PC-3 (cell line): ENCODE measurements at regions not wholly inside any gene's neighbourhood (a gene's known extent, or its start where the extent isn't known, plus 50 kb on each side); places are given as distances from the start of the nearest gene placed in this dataset.

Experiments used
- ATAC-seq: fragments of 200-7000 bp; cut with Tn5 transposase; 2 replicates; pipeline ENCODE4 v1.9.1; 2020; ENCODE audit warnings: mild to moderate bottlenecking, moderate library complexity
- BruUV-seq: library from RNA; stranded (reverse); fragments of 400-500 nt; replicated peaks from 2 replicates; lab custom pipeline; 2021; lab: Mats Ljungman, UMichigan
- CTCF ChIA-PET: fragments of 300-600 bp; sonication (Branson Sonifier 250); formaldehyde crosslinking; loops from one replicate; lab custom pipeline; 2022; ENCODE audit warnings: antibody characterized with exemption; lab: Charles Lee
- POLR2A ChIA-PET: fragments of 300-600 bp; sonication (Branson Sonifier 250); formaldehyde crosslinking; loops from one replicate; lab custom pipeline; 2022; ENCODE audit warnings: antibody characterized with exemption; ENCODE audit not compliant: unreplicated experiment; lab: Charles Lee
- DNase-seq: peaks from one replicate; pipeline ENCODE4 v3.0.0-alpha.2; 2015
- H2AFZ ChIP-seq: fragments of 300-600 bp; sonication (generic); 2 replicates; pipeline ENCODE4 v1.6.0; 2016; ENCODE audit warnings: antibody characterized with exemption, low read length
- H3F3A ChIP-seq: fragments of 300-600 bp; sonication (generic); one replicate; pipeline ENCODE4 v1.6.0; 2017; ENCODE audit warnings: antibody characterized with exemption, low read length, control low read depth, mild to moderate bottlenecking; ENCODE audit not compliant: unreplicated experiment
- H3K27ac ChIP-seq: fragments of 300-600 bp; sonication (generic); 2 replicates; pipeline ENCODE4 v1.5.1; 2016; ENCODE audit warnings: mild to moderate bottlenecking, low read length
- H3K27me3 ChIP-seq: fragments of 300-600 bp; sonication (generic); 2 replicates; pipeline ENCODE4 v1.6.1; 2016; ENCODE audit warnings: low read length, mixed read lengths
- H3K36me3 ChIP-seq: fragments of 300-600 bp; sonication (generic); 2 replicates; pipeline ENCODE4 v1.6.1; 2016; ENCODE audit warnings: low read depth, mixed run types, low read length, mixed read lengths
- H3K4me1 ChIP-seq: fragments of 300-600 bp; sonication (generic); 2 replicates; pipeline ENCODE4 v1.5.1; 2016; ENCODE audit warnings: low read length; ENCODE audit not compliant: insufficient read depth
- H3K4me2 ChIP-seq: fragments of 300-600 bp; sonication (generic); 2 replicates; pipeline ENCODE4 v1.6.0; 2016; ENCODE audit warnings: low read length
- H3K4me3 ChIP-seq: fragments of 300-600 bp; sonication (generic); 2 replicates; pipeline ENCODE4 v1.5.1; 2016; ENCODE audit warnings: mild to moderate bottlenecking, low read length, mixed read lengths
- H3K79me2 ChIP-seq: fragments of 300-600 bp; sonication (generic); 2 replicates; pipeline ENCODE4 v1.6.1; 2017; ENCODE audit warnings: low read length, mixed read lengths
- H3K9ac ChIP-seq: fragments of 300-600 bp; sonication (generic); 2 replicates; pipeline ENCODE4 v1.6.0; 2016; ENCODE audit warnings: mild to moderate bottlenecking, low read length
- H3K9me2 ChIP-seq: fragments of 300-600 bp; sonication (generic); replicated peaks from 2 replicates; pipeline ENCODE4 v1.6.1; 2016; ENCODE audit warnings: mixed run types, low read length, mixed read lengths
- H3K9me3 ChIP-seq: fragments of 300-600 bp; sonication (generic); 2 replicates; pipeline ENCODE4 v1.6.1; 2016; ENCODE audit warnings: low read length, mixed read lengths
- H4K20me1 ChIP-seq: fragments of 300-600 bp; sonication (generic); 2 replicates; pipeline ENCODE4 v1.6.1; 2016; ENCODE audit warnings: low read length, mixed read lengths
- CTCF ChIP-seq: fragments of 300-600 bp; sonication (generic); conservative IDR thresholded peaks from 2 replicates; pipeline ENCODE4 v1.5.1; 2017; ENCODE audit warnings: antibody characterized with exemption, low read depth, mild to moderate bottlenecking, low read length
- EZH2 ChIP-seq: fragments of 300-600 bp; sonication (generic); IDR thresholded peaks from one replicate; pipeline ENCODE4 v1.6.1; 2017; ENCODE audit warnings: antibody characterized with exemption, mild to moderate bottlenecking, low read length; ENCODE audit not compliant: unreplicated experiment
- EZH2phosphoT487 ChIP-seq: fragments of 300-600 bp; sonication (generic); IDR thresholded peaks from 2 replicates; pipeline ENCODE4 v1.6.1; 2018; ENCODE audit warnings: mild to moderate bottlenecking, antibody characterized with exemption, low read length, borderline replicate concordance
- intact Hi-C: fragments of 100-400 bp; cut with micrococcal nuclease; formaldehyde crosslinking; loops from 2 replicates; pipeline ENCODE4 v1.9.0; 2023

GRCh38 chr1:188499690-188500089 lies 1670.9 kb downstream of the PLA2G4A start:
- H4K20me1 ChIP-seq: no peaks in the 10 kb centered on the region
- H3K27me3 ChIP-seq: no peaks in the 10 kb centered on the region
- CTCF ChIA-PET: no interaction called here
- no peaks in the 10 kb centered on the region for H3K9me3 ChIP-seq
- H3K27ac ChIP-seq: no peak overlapping the region
- H3K4me1 ChIP-seq: no peaks in the 10 kb centered on the region
- H3K9me2 ChIP-seq: no peaks in the 10 kb centered on the region
- no TSS peak for BruUV-seq
- ATAC-seq (no peak), DNase-seq (no peak)
- no peaks in the 10 kb centered on the region for H3K36me3 ChIP-seq
- H2AFZ ChIP-seq: no peak overlapping the region
- H3K9ac ChIP-seq: no peak overlapping the region
- H3K4me3 ChIP-seq: no peak overlapping the region
- no peaks in the 10 kb centered on the region for H3F3A ChIP-seq
- no peaks in the 10 kb centered on the region for H3K79me2 ChIP-seq
- POLR2A ChIA-PET: no interaction called here
- no peak for TF ChIP-seq CTCF
- TF ChIP-seq EZH2: no peak
- no peak for TF ChIP-seq EZH2phosphoT487
- H3K4me2 ChIP-seq: no peak overlapping the region
- intact Hi-C loops: no loop called here

- Histone ChIP-seq H3K9ac (no peak overlapping the region), H3K4me1 (no peaks in the 10 kb centered on the region), H2AFZ (no peak overlapping the region), H3K27me3 (no peaks in the 10 kb centered on the region), H3K79me2 (no peaks in the 10 kb centered on the region), H3K9me3 (no peaks in the 10 kb centered on the region), H3K36me3 (no peaks in the 10 kb centered on the region), H3F3A (no peaks in the 10 kb centered on the region), H3K27ac (no peak overlapping the region), H3K4me2 (no peak overlapping the region), H3K4me3 (no peak overlapping the region), H3K9me2 (no peaks in the 10 kb centered on the region), H4K20me1 (no peaks in the 10 kb centered on the region)
- intact Hi-C loops: no loop called here
- ChIA-PET CTCF (no interaction called here), POLR2A (no interaction called here)
- no TSS peak for BruUV-seq
- DNase-seq (no peak), ATAC-seq (no peak)
- TF ChIP-seq EZH2phosphoT487 (no peak), CTCF (no peak), EZH2 (no peak)
Measured at GRCh38 chr1:188514917-188515316, 1686.2 kb downstream of the PLA2G4A start.

GRCh38 chr1:188517139-188517538 lies 1688.4 kb downstream of the PLA2G4A start:
- H4K20me1 ChIP-seq: no peaks in the 10 kb centered on the region
- H3K9ac ChIP-seq: no peak overlapping the region
- no peaks in the 10 kb centered on the region for H3K9me3 ChIP-seq
- ChIA-PET CTCF (no interaction called here), POLR2A (no interaction called here)
- ATAC-seq (no peak), DNase-seq (no peak)
- H3K4me1 ChIP-seq: no peaks in the 10 kb centered on the region
- no peak overlapping the region for H3K27ac ChIP-seq
- no peak overlapping the region for H3K4me2 ChIP-seq
- H3K4me3 ChIP-seq: no peak overlapping the region
- no peak for TF ChIP-seq EZH2
- no peak for TF ChIP-seq EZH2phosphoT487
- TF ChIP-seq CTCF: no peak
- BruUV-seq: no TSS peak
- no peaks in the 10 kb centered on the region for H3K79me2 ChIP-seq
- no peaks in the 10 kb centered on the region for H3K27me3 ChIP-seq
- intact Hi-C loops: no loop called here
- H3K9me2 ChIP-seq: no peaks in the 10 kb centered on the region
- H2AFZ ChIP-seq: no peak overlapping the region
- no peaks in the 10 kb centered on the region for H3F3A ChIP-seq
- H3K36me3 ChIP-seq: no peaks in the 10 kb centered on the region
